ENCODE measurements at regions not wholly inside any gene's neighbourhood (a gene's known extent, or its start where the extent isn't known, plus 50 kb on each side); places are given as distances from the start of the nearest gene placed in this dataset.

DNA sequence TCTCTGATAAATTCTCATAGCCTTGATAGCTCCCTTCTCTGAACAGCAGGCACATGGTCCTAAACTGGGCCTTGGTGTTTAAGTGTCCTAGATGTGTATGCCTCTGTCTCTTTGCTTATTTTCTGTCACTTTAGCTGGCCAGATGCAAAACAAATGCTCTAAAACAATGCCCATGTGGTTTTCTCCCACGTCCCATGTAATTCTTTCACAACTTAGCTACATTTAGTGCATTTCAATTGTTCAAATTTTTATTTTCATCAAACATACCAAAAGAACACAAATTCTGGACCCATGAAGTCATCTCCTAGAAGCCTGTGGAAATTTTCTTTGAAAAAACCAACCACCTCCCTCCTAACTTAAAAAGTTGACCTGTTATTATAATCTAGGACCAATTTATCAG, 491.3 kb upstream of the AGTR1 start:
- TF ChIP-seq CHD1 (IDR thresholded peaks at IDR 0.05; ENCODE audit: low read depth, low read length) (no peak), MAFK (IDR thresholded peaks at IDR 0.05; ENCODE audit: low read depth, low read length) (no peak), SMC3 (IDR thresholded peaks at IDR 0.05; ENCODE audit: low read depth, low read length) (no peak), RFX5 (IDR thresholded peaks at IDR 0.05; ENCODE audit: low read depth, low read length) (no peak), MXI1 (IDR thresholded peaks at IDR 0.05; ENCODE audit: borderline replicate concordance, low read depth, low read length) (no peak), BHLHE40 (IDR thresholded peaks at IDR 0.05; ENCODE audit: low read depth, low read length) (no peak), CEBPB (IDR thresholded peaks at IDR 0.05; ENCODE audit: low read depth, low read length) (no peak), RAD21 (IDR thresholded peaks at IDR 0.05; ENCODE audit: low read length) (no peak), NFE2L2 (IDR thresholded peaks at IDR 0.05; ENCODE audit: low read depth, low read length) (no peak), POLR2A (IDR thresholded peaks at IDR 0.05; ENCODE audit: low read depth, low read length) (no peak)
- TF ChIP-seq, protein P1, sequence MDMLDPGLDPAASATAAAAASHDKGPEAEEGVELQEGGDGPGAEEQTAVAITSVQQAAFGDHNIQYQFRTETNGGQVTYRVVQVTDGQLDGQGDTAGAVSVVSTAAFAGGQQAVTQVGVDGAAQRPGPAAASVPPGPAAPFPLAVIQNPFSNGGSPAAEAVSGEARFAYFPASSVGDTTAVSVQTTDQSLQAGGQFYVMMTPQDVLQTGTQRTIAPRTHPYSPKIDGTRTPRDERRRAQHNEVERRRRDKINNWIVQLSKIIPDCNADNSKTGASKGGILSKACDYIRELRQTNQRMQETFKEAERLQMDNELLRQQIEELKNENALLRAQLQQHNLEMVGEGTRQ (IDR thresholded peaks at IDR 0.05; ENCODE audit: low read depth, low read length) = no peak
- TF ChIP-seq, protein P2, sequence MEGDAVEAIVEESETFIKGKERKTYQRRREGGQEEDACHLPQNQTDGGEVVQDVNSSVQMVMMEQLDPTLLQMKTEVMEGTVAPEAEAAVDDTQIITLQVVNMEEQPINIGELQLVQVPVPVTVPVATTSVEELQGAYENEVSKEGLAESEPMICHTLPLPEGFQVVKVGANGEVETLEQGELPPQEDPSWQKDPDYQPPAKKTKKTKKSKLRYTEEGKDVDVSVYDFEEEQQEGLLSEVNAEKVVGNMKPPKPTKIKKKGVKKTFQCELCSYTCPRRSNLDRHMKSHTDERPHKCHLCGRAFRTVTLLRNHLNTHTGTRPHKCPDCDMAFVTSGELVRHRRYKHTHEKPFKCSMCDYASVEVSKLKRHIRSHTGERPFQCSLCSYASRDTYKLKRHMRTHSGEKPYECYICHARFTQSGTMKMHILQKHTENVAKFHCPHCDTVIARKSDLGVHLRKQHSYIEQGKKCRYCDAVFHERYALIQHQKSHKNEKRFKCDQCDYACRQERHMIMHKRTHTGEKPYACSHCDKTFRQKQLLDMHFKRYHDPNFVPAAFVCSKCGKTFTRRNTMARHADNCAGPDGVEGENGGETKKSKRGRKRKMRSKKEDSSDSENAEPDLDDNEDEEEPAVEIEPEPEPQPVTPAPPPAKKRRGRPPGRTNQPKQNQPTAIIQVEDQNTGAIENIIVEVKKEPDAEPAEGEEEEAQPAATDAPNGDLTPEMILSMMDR (conservative IDR thresholded peaks at IDR 0.05; ENCODE audit: low read depth, low read length) = no peak
- TF ChIP-seq, protein P3, sequence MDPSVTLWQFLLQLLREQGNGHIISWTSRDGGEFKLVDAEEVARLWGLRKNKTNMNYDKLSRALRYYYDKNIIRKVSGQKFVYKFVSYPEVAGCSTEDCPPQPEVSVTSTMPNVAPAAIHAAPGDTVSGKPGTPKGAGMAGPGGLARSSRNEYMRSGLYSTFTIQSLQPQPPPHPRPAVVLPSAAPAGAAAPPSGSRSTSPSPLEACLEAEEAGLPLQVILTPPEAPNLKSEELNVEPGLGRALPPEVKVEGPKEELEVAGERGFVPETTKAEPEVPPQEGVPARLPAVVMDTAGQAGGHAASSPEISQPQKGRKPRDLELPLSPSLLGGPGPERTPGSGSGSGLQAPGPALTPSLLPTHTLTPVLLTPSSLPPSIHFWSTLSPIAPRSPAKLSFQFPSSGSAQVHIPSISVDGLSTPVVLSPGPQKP (IDR thresholded peaks at IDR 0.05; ENCODE audit: borderline replicate concordance, low read depth, low read length) = no peak
- dilution Hi-C loops (cut with HindIII; ENCODE audit: low sequenced_read_pairs, unreplicated experiment) = no loop called here
- ChIA-PET POLR2A (ENCODE audit: unreplicated experiment) (no interaction called here), CTCF (no interaction called here)
- H4K91ac ChIP-seq (ENCODE audit: insufficient read depth, low read depth, low read length) = no peak overlapping the region
- no peak overlapping the region for H2AK5ac ChIP-seq (ENCODE audit: low read depth, low read length)
- H2BK20ac ChIP-seq (ENCODE audit: low read depth, low read length) = no peak overlapping the region
- H2BK120ac ChIP-seq (ENCODE audit: low read depth, low read length) = no peak overlapping the region
- H3K4ac ChIP-seq (ENCODE audit: low read depth, low read length) = no peak overlapping the region
- 17% methylated on average over 1 of the region's 1 CpG; no CpG with 5 or more reads in 1 of the 2 experiments for WGBS, 2 experiments (ENCODE audit: extremely low coverage in 2 of 2, insufficient read length in 1 of 2)
- no peak for DNase-seq
- no peak overlapping the region for H3K14ac ChIP-seq (replicated peaks; ENCODE audit: low read depth, low read length)
- in situ Hi-C loops (cut with MboI; ENCODE audit: low sequenced_read_pairs) = no loop called here
- H3K36me3 ChIP-seq (ENCODE audit: control insufficient read depth, insufficient read depth, low read length) = no peaks in the 10 kb centered on the region
- H3K27ac ChIP-seq (ENCODE audit: insufficient read depth, low read length) = no peak overlapping the region
- no peaks in the 10 kb centered on the region for H3K4me1 ChIP-seq (ENCODE audit: control insufficient read depth, insufficient read depth, low read length)
- no peak overlapping the region for H2AFZ ChIP-seq (replicated peaks; ENCODE audit: low read length, poor library complexity)
- H2BK15ac ChIP-seq (ENCODE audit: low read depth, low read length) = no peak overlapping the region
- H2AK9ac ChIP-seq (replicated peaks; ENCODE audit: low read depth, low read length, poor library complexity) = no peak overlapping the region
- BruUV-seq (replicated peaks) = no TSS peak
- H3K56ac ChIP-seq (ENCODE audit: extremely low read depth, insufficient read depth, low read length) = no peak overlapping the region
- no peak overlapping the region for H2BK5ac ChIP-seq (ENCODE audit: low read depth, low read length, poor library complexity, severe bottlenecking)
- H4K8ac ChIP-seq (ENCODE audit: low read depth in 2 of 2, low read length in 2 of 2) = no peak overlapping the region
- no peak overlapping the region for H3K4me2 ChIP-seq (ENCODE audit: low read depth, low read length)
- no peak overlapping the region for H3K9ac ChIP-seq (ENCODE audit: low read depth, low read length)
- intact Hi-C loops (cut with micrococcal nuclease) = no loop called here
- H3K9me1 ChIP-seq (ENCODE audit: insufficient read depth, low read length) = no peaks in the 10 kb centered on the region
- no peak overlapping the region for H3K23ac ChIP-seq (ENCODE audit: low read depth, low read length)
- no peak overlapping the region for H4K5ac ChIP-seq (ENCODE audit: low read depth, low read length)
- no peaks in the 10 kb centered on the region for H3K79me1 ChIP-seq (ENCODE audit: low read depth in 1 of 2, low read length in 2 of 2)
- no peaks in the 10 kb centered on the region for H3K27me3 ChIP-seq (ENCODE audit: control insufficient read depth, insufficient read depth, low read length)
- ATAC-seq (ENCODE audit: low read depth) = no peak
- no peaks in the 10 kb centered on the region for H3K9me3 ChIP-seq (ENCODE audit: control insufficient read depth, insufficient read depth, low read length)
- no peaks in the 10 kb centered on the region for H4K20me1 ChIP-seq (ENCODE audit: insufficient read depth, low read length)
- H3K18ac ChIP-seq (ENCODE audit: low read depth, low read length) = no peak overlapping the region
- no peak overlapping the region for H3K4me3 ChIP-seq (ENCODE audit: insufficient read depth, low read depth, low read length)

Data from IMR-90 (cell line).